ENCODE measurements at regions not wholly inside any gene's neighbourhood (a gene's known extent, or its start where the extent isn't known, plus 50 kb on each side); places are given as distances from the start of the nearest gene placed in this dataset.

- DNase-seq = no peak
Observed at GRCh38 chr5:44868541-44868940, 59.8 kb downstream of the MRPS30 start.

- DNase-seq = no peak
Observed at GRCh38 chr5:44869928-44870327, 61.2 kb downstream of the MRPS30 start.

DNA sequence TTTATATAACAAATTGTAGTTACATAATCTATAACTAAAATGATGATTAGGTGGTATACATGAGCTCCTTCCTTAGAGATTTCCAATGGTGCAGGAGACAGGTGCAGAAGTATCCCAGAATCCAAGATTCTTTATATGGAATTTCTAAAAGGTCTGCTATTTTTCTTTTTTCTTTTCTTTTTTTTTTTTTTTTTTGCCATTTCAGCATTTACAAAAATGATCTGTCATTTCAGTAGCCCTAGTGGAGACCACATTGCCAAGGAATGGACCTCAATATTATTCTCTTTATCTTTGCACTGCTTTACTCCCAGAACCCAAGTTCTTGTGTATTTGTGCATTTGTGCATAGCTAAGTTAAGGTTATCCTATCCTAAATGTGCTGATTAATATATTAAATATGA lies 61.7 kb downstream of the MRPS30 start:
- DNase-seq = no peak

DNA sequence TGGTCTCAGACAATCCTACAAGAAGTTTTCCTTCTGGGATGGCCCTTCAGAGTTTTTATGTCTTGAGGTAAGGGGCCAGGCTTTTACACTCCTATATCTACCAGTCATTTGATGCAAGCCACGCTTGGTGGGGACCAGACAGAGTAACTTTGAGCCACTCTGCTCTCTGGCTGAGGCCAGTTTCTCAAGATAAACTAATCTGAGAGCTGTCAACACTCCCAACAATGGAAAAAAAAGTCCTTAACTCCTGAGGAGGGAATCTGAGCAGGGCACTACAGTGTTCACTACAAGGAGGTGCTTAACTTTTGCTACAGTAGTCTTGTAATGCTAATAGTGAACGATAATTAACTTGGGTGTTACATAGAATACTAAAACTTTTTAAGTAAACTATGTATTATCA lies 62.7 kb downstream of the MRPS30 start:
- no peak for DNase-seq

GRCh38 chr5:44875661-44876605 lies 67.2 kb downstream of the MRPS30 start:
- peak in 2 of 51 donors; percentile 11 to 36 for DNase-seq

DNA sequence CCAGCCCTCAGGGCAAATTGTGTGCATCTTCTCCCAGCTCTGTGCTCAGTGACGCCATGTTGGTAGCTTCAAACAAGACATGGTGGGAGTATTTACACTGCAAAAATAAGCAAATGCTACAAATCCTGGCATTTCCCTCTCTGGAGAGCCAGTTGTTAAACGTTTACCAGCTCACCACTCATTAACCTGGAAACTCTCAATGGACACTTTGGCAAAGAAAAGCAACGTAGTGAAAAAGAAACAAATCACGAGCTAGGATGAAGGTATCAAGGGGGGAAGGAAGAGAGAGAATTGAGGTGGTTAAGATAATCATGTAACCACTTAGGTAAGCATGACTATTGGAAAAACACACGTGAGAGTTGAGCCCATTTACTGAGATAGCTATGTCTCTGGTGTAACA lies 72.5 kb downstream of the MRPS30 start:
- no peak for DNase-seq

- DNase-seq = no peak
Observed at GRCh38 chr5:44884036-44884435, 75.3 kb downstream of the MRPS30 start.

DNA sequence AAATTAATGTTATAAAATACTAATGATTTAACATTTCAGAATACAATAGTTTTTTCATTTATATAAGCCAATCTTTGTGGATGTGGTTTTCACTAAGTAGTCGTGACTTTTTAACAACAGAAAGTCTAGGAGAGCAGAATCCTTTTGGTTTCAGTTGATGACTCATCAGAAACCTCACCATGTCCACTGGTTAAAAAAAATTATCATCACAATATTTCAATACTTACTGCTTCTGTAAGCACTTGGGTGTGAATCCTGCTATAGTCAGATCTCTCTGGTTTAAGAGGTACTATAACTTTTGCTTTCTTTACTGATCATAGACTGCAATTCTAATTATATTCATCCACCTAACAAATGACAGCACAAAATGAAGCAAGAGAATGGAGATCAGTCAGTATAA lies 77.2 kb downstream of the MRPS30 start:
- DNase-seq = no peak

DNA sequence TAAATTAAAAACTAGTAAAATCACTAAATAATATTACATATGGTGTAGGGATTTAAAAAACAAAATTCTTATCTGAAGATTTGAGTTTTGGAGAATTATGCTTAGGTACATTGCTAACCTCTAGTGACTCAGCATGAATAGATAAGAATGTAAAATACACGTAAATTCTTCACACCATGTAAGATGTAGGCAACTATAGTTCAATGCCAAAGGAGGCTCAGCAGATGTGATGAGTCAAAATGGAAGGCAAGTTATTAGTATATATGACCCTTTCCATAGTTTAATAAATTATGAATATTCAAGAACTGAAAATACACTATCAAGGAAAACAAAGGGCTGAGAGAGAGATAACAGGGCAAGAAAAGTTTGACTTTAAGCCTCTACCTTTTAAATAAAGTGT lies 79.0 kb downstream of the MRPS30 start:
- DNase-seq = no peak

DNA sequence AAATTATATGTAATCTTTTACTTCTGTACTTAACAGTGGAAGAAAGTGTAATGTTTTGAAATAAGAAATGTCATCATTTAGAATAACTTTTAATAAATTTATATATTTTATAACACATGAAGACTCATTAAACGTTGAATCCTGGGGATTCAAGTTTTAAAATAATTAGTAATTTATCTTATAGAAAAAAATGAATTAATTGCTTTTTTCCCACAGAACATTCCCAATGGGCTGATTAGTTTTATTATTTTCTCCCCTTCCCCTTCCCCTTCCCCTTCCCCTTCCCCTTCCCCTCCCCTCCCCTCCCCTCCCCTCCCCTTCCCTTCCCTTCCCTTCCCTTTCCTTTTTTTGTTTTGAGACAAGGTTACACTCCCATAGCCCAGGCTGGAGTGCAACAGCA lies 79.7 kb downstream of the MRPS30 start:
- no peak for DNase-seq

DNA sequence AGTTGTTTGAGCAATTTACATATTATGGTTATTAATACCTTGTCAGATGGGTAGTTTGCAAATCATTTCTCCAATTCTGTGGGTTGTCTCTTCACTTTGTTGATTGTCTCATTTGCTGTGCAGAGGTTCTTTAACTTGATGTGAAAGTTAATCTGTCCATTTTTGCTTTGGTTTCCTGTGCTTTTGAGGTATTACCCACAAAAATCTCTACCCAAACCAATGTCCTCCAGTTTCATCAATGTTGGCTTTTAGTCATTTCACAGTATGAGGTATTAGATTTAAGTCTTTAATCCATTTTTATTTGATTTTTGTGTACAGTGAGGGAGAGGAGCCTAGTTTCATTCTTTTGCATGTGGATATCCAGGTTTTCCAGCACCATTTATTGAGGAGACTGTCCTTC lies 82.4 kb downstream of the MRPS30 start:
- DNase-seq = no peak

DNA sequence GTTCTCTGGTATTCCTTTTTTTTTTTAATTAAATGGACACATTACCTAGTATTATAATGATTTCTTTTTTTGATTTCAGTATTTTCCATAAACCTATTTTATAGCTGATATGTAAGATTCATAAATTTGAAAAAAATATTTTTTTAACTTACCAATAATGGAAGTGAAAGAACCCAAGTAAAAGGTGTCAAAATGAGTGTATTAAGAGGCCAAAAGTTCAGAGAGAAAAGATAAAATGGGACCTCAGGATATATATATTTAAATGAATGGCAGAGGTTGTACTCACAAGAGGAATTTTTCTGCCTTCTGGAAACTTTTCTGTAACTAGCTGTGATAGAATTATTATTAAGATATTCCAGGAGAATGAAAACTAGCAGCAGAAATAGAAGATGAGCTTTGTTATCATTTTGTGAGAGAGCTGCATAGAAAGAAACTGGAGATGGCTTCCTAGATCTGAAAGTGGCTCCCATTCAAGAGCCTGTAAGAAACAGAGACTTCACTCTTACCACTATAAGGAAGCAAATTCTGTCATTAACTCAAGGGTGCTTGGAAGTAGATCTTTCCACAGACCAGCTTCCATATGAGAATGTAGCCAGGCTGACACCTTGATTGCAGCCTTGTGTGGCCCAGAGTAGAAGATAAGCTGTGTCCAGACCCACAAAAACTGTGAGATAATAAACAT lies 91.7 kb downstream of the MRPS30 start:
- DNase-seq = no peak

- DNase-seq = no peak
Observed at GRCh38 chr5:44907396-44907795, 98.6 kb downstream of the MRPS30 start.

- DNase-seq = no peak
Observed at GRCh38 chr5:44909004-44909403, 100.3 kb downstream of the MRPS30 start.

DNA sequence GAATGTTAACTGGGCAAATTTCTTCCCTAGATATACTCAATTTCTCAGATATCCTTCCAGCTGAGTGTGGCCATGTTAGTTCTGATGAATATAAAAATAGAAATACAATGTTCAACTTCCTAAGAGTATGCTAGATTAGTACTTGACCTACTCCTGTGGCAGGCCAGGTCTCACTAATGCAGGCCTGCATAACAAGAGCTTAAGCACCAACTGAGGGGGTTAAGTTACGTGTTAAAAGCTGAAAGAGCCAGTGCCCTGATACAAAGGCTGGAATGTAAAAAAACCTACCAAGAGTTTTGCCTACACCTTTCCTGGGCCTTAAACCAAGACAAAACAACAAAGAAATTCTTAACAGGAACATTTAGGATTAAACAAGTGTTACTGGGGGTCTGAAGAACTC lies 102.8 kb downstream of the MRPS30 start:
- DNase-seq = no peak

DNA sequence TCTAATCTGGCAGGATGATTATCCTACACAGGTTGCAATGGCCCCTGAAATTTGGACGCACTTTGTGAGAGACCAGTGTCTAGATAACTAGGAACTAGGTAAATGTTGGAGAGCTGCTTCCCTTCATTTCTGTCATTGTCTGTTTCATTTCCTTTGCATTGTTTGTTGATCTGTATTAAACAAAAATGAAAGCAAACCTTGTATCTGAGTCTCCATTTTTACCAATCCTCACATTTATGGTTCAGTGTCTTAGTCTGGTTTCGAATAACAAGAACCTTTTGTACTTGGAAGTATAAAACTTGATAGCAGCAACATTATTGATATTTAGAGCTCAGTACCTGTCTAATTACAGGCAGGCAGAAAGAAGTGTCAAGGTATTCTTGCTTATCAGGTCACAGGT lies 105.5 kb downstream of the MRPS30 start:
- DNase-seq = no peak

GRCh38 chr5:44919560-44919959 lies 110.8 kb downstream of the MRPS30 start:
- no peak for DNase-seq

DNA sequence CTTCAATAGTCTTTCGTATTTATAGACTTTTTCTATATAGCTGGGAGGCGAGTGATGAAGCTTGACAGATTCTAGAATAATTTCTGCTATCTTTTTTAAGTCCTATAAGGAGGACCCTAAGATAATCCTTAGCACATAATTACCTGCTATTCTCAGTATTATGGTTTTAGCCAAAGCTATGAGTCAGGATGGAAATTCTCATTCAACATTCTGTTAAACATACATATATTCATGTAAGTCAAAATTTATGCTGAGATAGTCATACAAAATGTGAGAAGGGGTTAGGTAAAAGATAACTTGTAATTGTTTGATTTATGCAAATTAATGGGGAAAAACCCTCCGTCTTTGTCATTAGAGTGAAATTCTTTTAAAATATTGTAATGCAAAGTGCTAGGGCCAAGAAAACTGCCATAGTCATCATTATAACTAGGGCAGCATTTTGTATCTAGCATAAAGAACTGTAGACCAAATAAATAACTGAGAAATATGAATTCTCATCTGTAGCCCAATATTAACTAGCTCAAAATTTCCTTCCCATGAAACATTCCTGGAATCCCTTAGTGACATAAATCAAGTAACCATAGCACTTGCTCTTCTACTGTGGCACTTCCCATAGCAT lies 118.5 kb downstream of the MRPS30 start:
- no peak for DNase-seq

DNA sequence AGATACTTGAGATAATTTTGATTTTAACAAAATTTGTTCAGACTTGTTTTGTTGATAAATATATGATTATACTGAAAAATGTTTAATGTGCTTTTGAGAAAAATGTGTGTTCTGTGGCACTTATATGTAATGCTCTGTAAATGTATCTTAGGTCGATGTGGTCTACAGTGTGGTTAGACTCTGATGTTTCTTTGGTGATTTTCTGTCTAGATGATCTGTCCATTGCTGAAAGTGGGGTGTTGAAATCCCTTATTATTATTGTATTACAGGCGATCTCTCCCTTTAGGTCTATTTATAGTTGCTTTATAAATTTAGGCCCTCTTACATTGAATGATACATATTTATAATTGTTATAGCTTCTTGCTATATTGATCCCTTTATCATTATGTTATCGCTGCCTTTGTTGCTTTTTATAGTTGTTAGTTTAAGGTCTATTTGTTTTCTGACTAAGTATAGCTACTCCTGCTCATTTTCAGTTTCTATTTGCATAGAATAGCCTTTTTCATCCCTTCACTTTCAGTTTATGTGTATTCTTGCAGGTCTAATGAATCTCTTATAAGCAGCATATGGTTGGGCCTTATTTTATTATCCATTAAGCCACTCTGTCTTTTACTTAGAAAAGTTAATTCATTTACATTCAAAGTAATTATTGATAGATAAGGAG lies 124.3 kb downstream of the MRPS30 start:
- no peak for DNase-seq

DNA sequence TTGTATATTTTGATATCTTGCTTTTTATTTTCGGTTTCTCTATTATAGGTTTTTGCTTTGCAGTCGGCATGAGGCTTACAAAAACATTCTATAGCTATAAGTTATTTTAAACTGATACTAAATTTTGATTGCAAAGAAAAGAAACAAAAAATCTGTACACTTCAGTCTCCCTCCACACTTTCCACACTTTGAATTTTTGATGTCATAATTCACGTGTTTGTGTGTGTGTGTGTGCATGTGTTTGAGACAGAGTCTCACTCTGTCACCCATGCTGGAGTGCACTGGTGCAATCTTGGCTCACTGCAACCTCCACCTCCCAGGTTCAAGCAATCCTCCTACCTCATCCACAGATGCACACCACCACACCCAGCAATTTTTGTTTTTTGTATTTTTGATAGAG lies 124.9 kb downstream of the MRPS30 start:
- no peak for DNase-seq

DNA sequence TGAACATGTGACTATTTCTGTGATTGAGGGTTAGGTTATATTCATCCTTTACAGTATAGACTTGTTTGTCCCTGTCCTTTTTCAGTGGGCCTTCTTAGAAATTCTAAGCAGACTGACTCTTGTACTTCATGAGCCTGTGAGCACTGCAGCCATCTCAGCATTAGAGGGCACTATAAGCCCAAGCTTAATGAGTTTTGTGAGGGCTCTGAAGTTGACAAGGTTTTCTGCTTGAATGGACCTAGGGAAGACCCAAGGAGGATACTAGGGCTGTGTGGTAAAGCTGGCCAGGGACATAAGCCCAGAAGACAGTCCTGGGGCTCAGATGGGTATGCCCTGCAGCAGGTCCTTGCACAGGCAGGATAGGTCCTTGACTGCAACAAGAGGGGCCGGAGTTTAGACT lies 126.5 kb downstream of the MRPS30 start:
- DNase-seq = no peak

GRCh38 chr5:44935871-44936270 lies 127.1 kb downstream of the MRPS30 start:
- DNase-seq = peak in 4 of 51 donors; percentile 3 to 23 (median 11)

All from hypothalamus (tissue), 51 donors.